IMR-90 (cell line): ENCODE measurements at regions not wholly inside any gene's neighbourhood (a gene's known extent, or its start where the extent isn't known, plus 50 kb on each side); places are given as distances from the start of the nearest gene placed in this dataset.

Experiments
- ATAC-seq: fragments of 200-7000 bp; cut with Tn5 transposase; 2 replicates; pipeline ENCODE4 v1.9.1; 2020; ENCODE audit warnings: low read depth, mild to moderate bottlenecking, moderate library complexity
- BruUV-seq: library from RNA; stranded (reverse); fragments of 400-500 nt; replicated peaks from 2 replicates; lab custom pipeline; 2021; lab: Mats Ljungman, UMichigan
- CTCF ChIA-PET: fragments of 300-600 bp; formaldehyde crosslinking; extraction: SDS; loops from one replicate; lab custom pipeline; 2021; ENCODE audit warnings: antibody characterized with exemption; lab: Yijun Ruan, JAX
- POLR2A ChIA-PET: fragments of 300-600 bp; sonication (Branson Sonifier 250); formaldehyde crosslinking; loops from one replicate; lab custom pipeline; 2022; ENCODE audit warnings: antibody characterized with exemption; ENCODE audit not compliant: unreplicated experiment; lab: Charles Lee
- DNase-seq: peaks from one replicate; pipeline ENCODE4 v3.0.0; 2013
- H2AFZ ChIP-seq: replicated peaks from 2 replicates; pipeline ENCODE3; 2013; ENCODE audit warnings: low read length, mild to moderate bottlenecking; ENCODE audit not compliant: poor library complexity
- H2AK5ac ChIP-seq: 2 replicates; pipeline ENCODE4 v1.6.1; 2013; ENCODE audit warnings: low read depth, low read length, inconsistent platforms
- H2AK9ac ChIP-seq: replicated peaks from 2 replicates; pipeline ENCODE3; 2013; ENCODE audit warnings: mild to moderate bottlenecking, low read depth, low read length, moderate library complexity; ENCODE audit not compliant: poor library complexity
- H2BK120ac ChIP-seq: 2 replicates; pipeline ENCODE4 v1.6.1; 2013; ENCODE audit warnings: low read depth, low read length, inconsistent platforms
- H2BK15ac ChIP-seq: 3 replicates; pipeline ENCODE4 v1.6.1; 2013; ENCODE audit warnings: low read depth, low read length, inconsistent platforms
- H2BK20ac ChIP-seq: 2 replicates; pipeline ENCODE4 v1.6.1; 2013; ENCODE audit warnings: low read depth, mild to moderate bottlenecking, inconsistent platforms, low read length, moderate library complexity
- H2BK5ac ChIP-seq: 2 replicates; pipeline ENCODE4 v1.6.1; 2013; ENCODE audit warnings: mild to moderate bottlenecking, low read depth, low read length, inconsistent platforms; ENCODE audit not compliant: poor library complexity, severe bottlenecking
- H3K14ac ChIP-seq: replicated peaks from 2 replicates; pipeline ENCODE4 v1.6.1; 2013; ENCODE audit warnings: low read depth, low read length, inconsistent platforms
- H3K18ac ChIP-seq: 2 replicates; pipeline ENCODE4 v1.6.1; 2013; ENCODE audit warnings: low read depth, low read length, control low read depth
- H3K23ac ChIP-seq: 2 replicates; pipeline ENCODE4 v1.6.1; 2013; ENCODE audit warnings: low read depth, low read length, inconsistent platforms
- H3K27ac ChIP-seq: 2 replicates; pipeline ENCODE4 v1.5.1; 2013; ENCODE audit warnings: mild to moderate bottlenecking, control low read depth, low read length; ENCODE audit not compliant: insufficient read depth
- H3K27me3 ChIP-seq: 2 replicates; pipeline ENCODE4 v1.6.1; 2013; ENCODE audit warnings: low read length; ENCODE audit not compliant: control insufficient read depth, insufficient read depth
- H3K36me3 ChIP-seq: 2 replicates; pipeline ENCODE4 v1.6.1; 2013; ENCODE audit warnings: low read length, mixed read lengths; ENCODE audit not compliant: control insufficient read depth, insufficient read depth
- H3K4ac ChIP-seq: 2 replicates; pipeline ENCODE4 v1.6.1; 2013; ENCODE audit warnings: low read depth, low read length, inconsistent platforms
- H3K4me1 ChIP-seq: 2 replicates; pipeline ENCODE4 v1.6.1; 2013; ENCODE audit warnings: low read length, mixed read lengths; ENCODE audit not compliant: control insufficient read depth, insufficient read depth
- H3K4me2 ChIP-seq: 2 replicates; pipeline ENCODE4 v1.6.1; 2013; ENCODE audit warnings: low read depth, mild to moderate bottlenecking, control low read depth, low read length, moderate library complexity
- H3K4me3 ChIP-seq: 2 replicates; pipeline ENCODE4 v1.5.1; 2013; ENCODE audit warnings: low read depth, mild to moderate bottlenecking, control low read depth, low read length, moderate library complexity; ENCODE audit not compliant: insufficient read depth
- H3K56ac ChIP-seq: 2 replicates; pipeline ENCODE4 v1.6.1; 2013; ENCODE audit warnings: low read length, inconsistent platforms; ENCODE audit not compliant: insufficient read depth; ENCODE audit errors: extremely low read depth
- H3K79me1 ChIP-seq, 2 experiments: 2 replicates each; pipeline ENCODE4 v1.6.1; 2013; ENCODE audit warnings: low read length in 2 of 2, inconsistent platforms in 1 of 2, low read depth in 1 of 2
- H3K9ac ChIP-seq: 2 replicates; pipeline ENCODE4 v1.6.1; 2013; ENCODE audit warnings: low read depth, low read length, control low read depth
- H3K9me1 ChIP-seq: 2 replicates; pipeline ENCODE4 v1.6.1; 2013; ENCODE audit warnings: low read length, inconsistent platforms; ENCODE audit not compliant: insufficient read depth
- H3K9me3 ChIP-seq: 2 replicates; pipeline ENCODE4 v1.6.1; 2013; ENCODE audit warnings: low read length; ENCODE audit not compliant: control insufficient read depth, insufficient read depth
- H4K20me1 ChIP-seq: 2 replicates; pipeline ENCODE4 v1.6.1; 2013; ENCODE audit warnings: low read length, inconsistent platforms; ENCODE audit not compliant: insufficient read depth
- H4K5ac ChIP-seq: 2 replicates; pipeline ENCODE4 v1.6.1; 2013; ENCODE audit warnings: mild to moderate bottlenecking, low read depth, low read length, control low read depth
- H4K8ac ChIP-seq, 2 experiments: 2 replicates each; pipeline ENCODE4 v1.6.1; 2013; ENCODE audit warnings: low read depth in 2 of 2, low read length in 2 of 2, control low read depth in 1 of 2, inconsistent platforms in 1 of 2
- H4K91ac ChIP-seq: 2 replicates; pipeline ENCODE4 v1.6.1; 2013; ENCODE audit warnings: low read depth, low read length, inconsistent platforms; ENCODE audit not compliant: insufficient read depth
- BHLHE40 ChIP-seq: fragments of 150-350 bp; IDR thresholded peaks from 2 replicates; pipeline ENCODE4 v1.6.1; 2016; ENCODE audit warnings: mild to moderate bottlenecking, low read depth, low read length
- CEBPB ChIP-seq: IDR thresholded peaks from 2 replicates; pipeline ENCODE4 v1.6.1; 2012; ENCODE audit warnings: low read depth, low read length, improper control_type of control experiment
- CHD1 ChIP-seq: IDR thresholded peaks from 2 replicates; pipeline ENCODE4 v1.6.1; 2012; ENCODE audit warnings: low read depth, low read length, improper control_type of control experiment
- FOS ChIP-seq: fragments of 150-350 bp; IDR thresholded peaks from 2 replicates; pipeline ENCODE4 v1.6.1; 2016; ENCODE audit warnings: low read depth, low read length
- MAFK ChIP-seq: IDR thresholded peaks from 2 replicates; pipeline ENCODE4 v1.6.1; 2012; ENCODE audit warnings: low read depth, low read length, improper control_type of control experiment
- MAZ ChIP-seq: IDR thresholded peaks from 2 replicates; pipeline ENCODE4 v1.6.1; 2012; ENCODE audit warnings: low read depth, mild to moderate bottlenecking, low read length, improper control_type of control experiment, moderate library complexity, borderline replicate concordance
- MXI1 ChIP-seq: IDR thresholded peaks from 2 replicates; pipeline ENCODE4 v1.6.1; 2012; ENCODE audit warnings: low read depth, mild to moderate bottlenecking, low read length, moderate library complexity, borderline replicate concordance
- NFE2L2 ChIP-seq: fragments of 150-350 bp; IDR thresholded peaks from 2 replicates; pipeline ENCODE4 v1.6.1; 2016; ENCODE audit warnings: low read depth, mild to moderate bottlenecking, low read length
- POLR2A ChIP-seq: IDR thresholded peaks from 2 replicates; pipeline ENCODE4 v1.6.1; 2012; ENCODE audit warnings: mild to moderate bottlenecking, low read depth, low read length
- RAD21 ChIP-seq: IDR thresholded peaks from 2 replicates; pipeline ENCODE4 v1.6.1; 2012; ENCODE audit warnings: low read length, improper control_type of control experiment
- RCOR1 ChIP-seq: IDR thresholded peaks from 2 replicates; pipeline ENCODE4 v1.6.1; 2012; ENCODE audit warnings: mild to moderate bottlenecking, low read length, improper control_type of control experiment; ENCODE audit not compliant: insufficient replicate concordance
- RFX5 ChIP-seq: IDR thresholded peaks from 2 replicates; pipeline ENCODE4 v1.8.0; 2012; ENCODE audit warnings: low read depth, mild to moderate bottlenecking, low read length, moderate library complexity
- SMC3 ChIP-seq: fragments of 150-350 bp; IDR thresholded peaks from 2 replicates; pipeline ENCODE4 v1.6.1; 2016; ENCODE audit warnings: low read depth, mild to moderate bottlenecking, antibody characterized with exemption, low read length, moderate library complexity
- WGBS, 2 experiments: methylation state at CpG; one replicate each; pipeline versions ENCODE4 v1.1.5 to v1.1.7; 2013; ENCODE audit warnings: missing lambda C conversion rate in 2 of 2; ENCODE audit not compliant: insufficient read length in 1 of 2; ENCODE audit errors: extremely low coverage in 2 of 2; 5-methylcytosine and 5-hydroxymethylcytosine counted together
- dilution Hi-C: fragments of 300-500 bp; cut with HindIII; formaldehyde crosslinking; loops from one replicate; pipeline ENCODE4 v1.14.3; 2018; ENCODE audit warnings: low sequenced_read_pairs; ENCODE audit not compliant: unreplicated experiment
- in situ Hi-C: fragments of 300-500 bp; cut with MboI; formaldehyde crosslinking; loops from 3 replicates; pipeline ENCODE4 v1.14.3; 2019; ENCODE audit warnings: low sequenced_read_pairs, inconsistent platforms, mixed read lengths
- intact Hi-C: fragments of 100-400 bp; cut with micrococcal nuclease; formaldehyde crosslinking; loops from 2 replicates; pipeline ENCODE4 v1.10.0; 2022
- TF ChIP-seq, protein P1 (sequence below): conservative IDR thresholded peaks from 2 replicates; pipeline ENCODE4 v1.5.1; 2012; ENCODE audit warnings: mild to moderate bottlenecking, low read depth, low read length, improper control_type of control experiment
- TF ChIP-seq, protein P2 (sequence below): fragments of 150-350 bp; IDR thresholded peaks from 2 replicates; pipeline ENCODE4 v1.6.1; 2016; ENCODE audit warnings: low read depth, mild to moderate bottlenecking, low read length, moderate library complexity, borderline replicate concordance
- TF ChIP-seq, protein P3 (sequence below): fragments of 150-350 bp; IDR thresholded peaks from 2 replicates; pipeline ENCODE4 v1.6.1; 2017; ENCODE audit warnings: mild to moderate bottlenecking, antibody characterized with exemption, low read length, low read depth

DNA sequence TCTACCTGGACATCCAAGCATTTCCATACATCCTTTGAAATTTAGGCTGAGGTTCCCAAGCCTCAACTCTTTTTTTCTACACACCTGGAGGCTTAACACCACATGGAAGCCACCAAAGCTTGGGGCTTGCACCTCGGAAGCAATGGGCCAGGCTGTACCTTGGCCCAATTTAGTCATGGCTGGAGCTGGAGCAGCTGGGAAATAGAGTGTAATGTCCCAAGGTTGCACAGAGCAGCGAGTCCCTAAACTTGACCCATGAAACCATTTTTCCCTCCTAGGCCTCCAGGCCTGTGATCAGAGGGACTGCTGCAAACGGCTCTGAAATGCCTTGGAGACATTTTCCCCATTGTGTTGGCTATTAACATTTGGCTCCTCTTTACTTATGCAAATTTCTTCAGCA lies 1574.3 kb upstream of the ZEB2 start:
- Histone ChIP-seq H2BK15ac (no peak overlapping the region), H3K56ac (no peak overlapping the region), H2BK120ac (no peak overlapping the region), H2AK9ac (no peak overlapping the region), H3K9ac (no peak overlapping the region), H4K91ac (no peak overlapping the region), H3K27me3 (no peaks in the 10 kb centered on the region), H3K23ac (no peak overlapping the region), H2AK5ac (no peak overlapping the region), H3K9me1 (no peaks in the 10 kb centered on the region), H4K20me1 (no peaks in the 10 kb centered on the region), H3K79me1 (no peaks in the 10 kb centered on the region), H4K5ac (no peak overlapping the region), H3K27ac (no peak overlapping the region), H2BK20ac (no peak overlapping the region), H3K4me3 (no peak overlapping the region), H3K14ac (no peak overlapping the region), H3K4me2 (no peak overlapping the region), H4K8ac (no peak overlapping the region), H3K4ac (no peak overlapping the region), H3K4me1 (no peaks in the 10 kb centered on the region), H3K9me3 (peaks cover 8% of the 10 kb centered on the region), H3K18ac (no peak overlapping the region), H3K36me3 (no peaks in the 10 kb centered on the region), H2AFZ (no peak overlapping the region), H2BK5ac (no peak overlapping the region)
- in situ Hi-C loops (no loop called here), dilution Hi-C loops (no loop called here), intact Hi-C loops (no loop called here)
- TF ChIP-seq MAZ (no peak), FOS (no peak), CEBPB (no peak), RAD21 (no peak), POLR2A (no peak), NFE2L2 (no peak), RCOR1 (no peak), CHD1 (no peak), MAFK (no peak), RFX5 (no peak), MXI1 (no peak), SMC3 (no peak), BHLHE40 (no peak)
- TF ChIP-seq, protein P1, sequence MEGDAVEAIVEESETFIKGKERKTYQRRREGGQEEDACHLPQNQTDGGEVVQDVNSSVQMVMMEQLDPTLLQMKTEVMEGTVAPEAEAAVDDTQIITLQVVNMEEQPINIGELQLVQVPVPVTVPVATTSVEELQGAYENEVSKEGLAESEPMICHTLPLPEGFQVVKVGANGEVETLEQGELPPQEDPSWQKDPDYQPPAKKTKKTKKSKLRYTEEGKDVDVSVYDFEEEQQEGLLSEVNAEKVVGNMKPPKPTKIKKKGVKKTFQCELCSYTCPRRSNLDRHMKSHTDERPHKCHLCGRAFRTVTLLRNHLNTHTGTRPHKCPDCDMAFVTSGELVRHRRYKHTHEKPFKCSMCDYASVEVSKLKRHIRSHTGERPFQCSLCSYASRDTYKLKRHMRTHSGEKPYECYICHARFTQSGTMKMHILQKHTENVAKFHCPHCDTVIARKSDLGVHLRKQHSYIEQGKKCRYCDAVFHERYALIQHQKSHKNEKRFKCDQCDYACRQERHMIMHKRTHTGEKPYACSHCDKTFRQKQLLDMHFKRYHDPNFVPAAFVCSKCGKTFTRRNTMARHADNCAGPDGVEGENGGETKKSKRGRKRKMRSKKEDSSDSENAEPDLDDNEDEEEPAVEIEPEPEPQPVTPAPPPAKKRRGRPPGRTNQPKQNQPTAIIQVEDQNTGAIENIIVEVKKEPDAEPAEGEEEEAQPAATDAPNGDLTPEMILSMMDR: no peak
- TF ChIP-seq, protein P2, sequence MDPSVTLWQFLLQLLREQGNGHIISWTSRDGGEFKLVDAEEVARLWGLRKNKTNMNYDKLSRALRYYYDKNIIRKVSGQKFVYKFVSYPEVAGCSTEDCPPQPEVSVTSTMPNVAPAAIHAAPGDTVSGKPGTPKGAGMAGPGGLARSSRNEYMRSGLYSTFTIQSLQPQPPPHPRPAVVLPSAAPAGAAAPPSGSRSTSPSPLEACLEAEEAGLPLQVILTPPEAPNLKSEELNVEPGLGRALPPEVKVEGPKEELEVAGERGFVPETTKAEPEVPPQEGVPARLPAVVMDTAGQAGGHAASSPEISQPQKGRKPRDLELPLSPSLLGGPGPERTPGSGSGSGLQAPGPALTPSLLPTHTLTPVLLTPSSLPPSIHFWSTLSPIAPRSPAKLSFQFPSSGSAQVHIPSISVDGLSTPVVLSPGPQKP: no peak
- TF ChIP-seq, protein P3, sequence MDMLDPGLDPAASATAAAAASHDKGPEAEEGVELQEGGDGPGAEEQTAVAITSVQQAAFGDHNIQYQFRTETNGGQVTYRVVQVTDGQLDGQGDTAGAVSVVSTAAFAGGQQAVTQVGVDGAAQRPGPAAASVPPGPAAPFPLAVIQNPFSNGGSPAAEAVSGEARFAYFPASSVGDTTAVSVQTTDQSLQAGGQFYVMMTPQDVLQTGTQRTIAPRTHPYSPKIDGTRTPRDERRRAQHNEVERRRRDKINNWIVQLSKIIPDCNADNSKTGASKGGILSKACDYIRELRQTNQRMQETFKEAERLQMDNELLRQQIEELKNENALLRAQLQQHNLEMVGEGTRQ: no peak
- POLR2A ChIA-PET: no interaction called here
- WGBS, 2 experiments: no CpG with 5 or more reads among the region's 3 CpGs
- CTCF ChIA-PET: no interaction called here
- DNase-seq (no peak), ATAC-seq (no peak)
- BruUV-seq: no TSS peak
